Type B pancreatic cell (in vitro differentiated cells): ENCODE measurements at regions not wholly inside any gene's neighbourhood (a gene's known extent, or its start where the extent isn't known, plus 50 kb on each side); places are given as distances from the start of the nearest gene placed in this dataset.

ENCODE experiments used
- DNase-seq: peaks from one replicate; pipeline ENCODE4 v3.0.0; 2021; ENCODE audit warnings: mixed read lengths; ENCODE audit not compliant: unreplicated experiment; ENCODE audit errors: extremely low spot score
- H3K27ac Mint-ChIP-seq: 2 replicates; pipeline ENCODE4 v1.8.0; 2021; ENCODE audit warnings: mild to moderate bottlenecking, mixed read lengths
- H3K27me3 Mint-ChIP-seq: 2 replicates; pipeline ENCODE4 v1.8.0; 2021; ENCODE audit warnings: mixed read lengths
- H3K36me3 Mint-ChIP-seq: 2 replicates; pipeline ENCODE4 v1.8.0; 2021; ENCODE audit warnings: mixed read lengths
- H3K4me1 Mint-ChIP-seq: one replicate; pipeline ENCODE4 v1.8.0; 2021; ENCODE audit warnings: mixed read lengths; ENCODE audit not compliant: unreplicated experiment
- H3K4me3 Mint-ChIP-seq: 2 replicates; pipeline ENCODE4 v1.8.0; 2021; ENCODE audit warnings: mild to moderate bottlenecking, mixed read lengths
- H3K9me3 Mint-ChIP-seq: 2 replicates; pipeline ENCODE4 v1.8.0; 2021; ENCODE audit warnings: mixed read lengths
- CTCF ChIP-seq: fragments of 200-600 bp; sonication (generic); conservative IDR thresholded peaks from 2 replicates; pipeline ENCODE4 v1.5.0; 2021; ENCODE audit warnings: antibody characterized with exemption, mild to moderate bottlenecking

- Mint-ChIP-seq H3K4me3 (no peak overlapping the region), H3K27me3 (no peaks in the 10 kb centered on the region), H3K36me3 (no peaks in the 10 kb centered on the region)
These were observed 369.9 kb downstream of the GALR1 start for GRCh38 chr18:77619525-77619924.

GRCh38 chr18:77622009-77622692 is 372.5 kb downstream of the GALR1 start:
- Mint-ChIP-seq H3K27ac (no peak overlapping the region), H3K36me3 (no peaks in the 10 kb centered on the region), H3K4me3 (no peak overlapping the region), H3K9me3 (peaks cover 4% of the 10 kb centered on the region), H3K4me1 (no peaks in the 10 kb centered on the region), H3K27me3 (no peaks in the 10 kb centered on the region)
- no peak for DNase-seq
- TF ChIP-seq CTCF: no peak

More at GRCh38 chr18:77619525-77619924, 369.9 kb downstream of the GALR1 start:
- Mint-ChIP-seq H3K9me3 (peaks cover 4% of the 10 kb centered on the region), H3K27ac (no peak overlapping the region), H3K4me1 (no peaks in the 10 kb centered on the region)
- TF ChIP-seq CTCF: no peak
- DNase-seq: no peak

GRCh38 chr18:77632758-77633157 is 383.1 kb downstream of the GALR1 start:
- no peak for TF ChIP-seq CTCF
- Mint-ChIP-seq H3K9me3 (no peaks in the 10 kb centered on the region), H3K4me3 (no peak overlapping the region), H3K27ac (no peak overlapping the region), H3K36me3 (no peaks in the 10 kb centered on the region), H3K4me1 (no peaks in the 10 kb centered on the region), H3K27me3 (peaks cover 3% of the 10 kb centered on the region)
- DNase-seq: no peak

GRCh38 chr18:77634494-77634893 is 384.8 kb downstream of the GALR1 start:
- H3K36me3 Mint-ChIP-seq: no peaks in the 10 kb centered on the region
- no peaks in the 10 kb centered on the region for H3K4me1 Mint-ChIP-seq
- no peak for TF ChIP-seq CTCF
- no peak for DNase-seq
- H3K27ac Mint-ChIP-seq: no peak overlapping the region
- H3K9me3 Mint-ChIP-seq: no peaks in the 10 kb centered on the region
- no peak overlapping the region for H3K4me3 Mint-ChIP-seq
- peaks cover 3% of the 10 kb centered on the region for H3K27me3 Mint-ChIP-seq

GRCh38 chr18:77635451-77635850 is 385.8 kb downstream of the GALR1 start:
- Mint-ChIP-seq H3K27ac (no peak overlapping the region), H3K36me3 (no peaks in the 10 kb centered on the region), H3K4me3 (no peak overlapping the region), H3K4me1 (no peaks in the 10 kb centered on the region), H3K27me3 (peaks cover 3% of the 10 kb centered on the region), H3K9me3 (no peaks in the 10 kb centered on the region)
- DNase-seq: no peak
- TF ChIP-seq CTCF: no peak
